Endothelial cell of umbilical vein (primary cell): ENCODE measurements at regions not wholly inside any gene's neighbourhood (a gene's known extent, or its start where the extent isn't known, plus 50 kb on each side); places are given as distances from the start of the nearest gene placed in this dataset.

ENCODE experiments used
- BruUV-seq: library from RNA; stranded (reverse); fragments of 400-500 nt; replicated peaks from 2 replicates; lab custom pipeline; 2021; lab: Mats Ljungman, UMichigan
- CTCF ChIA-PET: fragments of 300-600, 350-600 bp; sonication (Branson Sonifier 250); formaldehyde crosslinking; loops from one replicate; lab custom pipeline; 2021; ENCODE audit warnings: antibody characterized with exemption, inconsistent platforms; lab: Charles Lee
- POLR2A ChIA-PET: fragments of 300-600, 350-600 bp; sonication (Branson Sonifier 250); formaldehyde crosslinking; loops from one replicate; lab custom pipeline; 2021; ENCODE audit warnings: antibody characterized with exemption, inconsistent platforms; lab: Charles Lee
- DNase-seq: peaks from one replicate; pipeline ENCODE4 v3.0.0-alpha.2; 2011; ENCODE audit warnings: low read depth, low spot score
- FAIRE-seq: peaks from 2 replicates; lab custom pipeline; 2011; peaks lifted over from hg19 to GRCh38; lab: Jason Lieb, UNC
- H2AFZ ChIP-seq: 2 replicates; pipeline ENCODE4 v1.6.0; 2012; ENCODE audit warnings: low read depth, low read length, control low read depth, inconsistent platforms
- H3K27ac ChIP-seq: 2 replicates; pipeline ENCODE4 v1.5.1; 2011; ENCODE audit warnings: low read depth, mild to moderate bottlenecking, control low read depth, low read length, moderate library complexity; ENCODE audit not compliant: insufficient read depth
- H3K27me3 ChIP-seq, 2 experiments: 2 replicates each; pipeline versions ENCODE4 v1.6.0 to v1.6.1; 2011; ENCODE audit warnings: low read length in 2 of 2, mixed read lengths in 1 of 2; ENCODE audit not compliant: control insufficient read depth in 2 of 2, insufficient read depth in 2 of 2
- H3K36me3 ChIP-seq, 2 experiments: 2 replicates in 1 of 2; 3 replicates in 1 of 2; pipeline ENCODE4 v1.5.1; 2011; ENCODE audit warnings: low read length in 2 of 2, mild to moderate bottlenecking in 1 of 2, moderate library complexity in 1 of 2; ENCODE audit not compliant: control insufficient read depth in 2 of 2, insufficient read depth in 2 of 2; ENCODE audit errors: extremely low read depth in 1 of 2
- H3K4me1 ChIP-seq: 3 replicates; pipeline ENCODE4 v1.5.1; 2011; ENCODE audit warnings: mild to moderate bottlenecking, low read length; ENCODE audit not compliant: control insufficient read depth, insufficient read depth; ENCODE audit errors: extremely low read depth
- H3K4me2 ChIP-seq: 2 replicates; pipeline ENCODE4 v1.6.1; 2011; ENCODE audit warnings: low read length, control low read depth, mixed read lengths; ENCODE audit not compliant: insufficient read depth
- H3K4me3 ChIP-seq, 3 experiments: fragments of 200-600 bp in 1 of 3; sonication (generic), shearing (Covaris generic) in 1 of 3; replicated peaks in 1 of 3; 2 replicates each; pipeline ENCODE4 v1.5.1; 2011 to 2016; ENCODE audit warnings: control low read depth in 3 of 3, low read length in 3 of 3, mild to moderate bottlenecking in 2 of 3, inconsistent platforms in 1 of 3, low read depth in 1 of 3, moderate library complexity in 1 of 3; ENCODE audit not compliant: insufficient read depth in 1 of 3
- H3K79me2 ChIP-seq: 2 replicates; pipeline ENCODE4 v1.6.0; 2012; ENCODE audit warnings: low read length, inconsistent platforms; ENCODE audit not compliant: control insufficient read depth, insufficient read depth
- H3K9ac ChIP-seq: replicated peaks from 2 replicates; pipeline ENCODE3; 2011; ENCODE audit warnings: low read length, control low read depth; ENCODE audit not compliant: insufficient read depth; ENCODE audit errors: extremely low read depth
- H3K9me1 ChIP-seq: replicated peaks from 3 replicates; pipeline ENCODE4 v1.6.0; 2011; ENCODE audit warnings: mild to moderate bottlenecking, low read length; ENCODE audit not compliant: control insufficient read depth, insufficient read depth; ENCODE audit errors: extremely low read depth
- H3K9me3 ChIP-seq: replicated peaks from 2 replicates; pipeline ENCODE4 v1.5.1; 2012; ENCODE audit warnings: low read length, inconsistent platforms; ENCODE audit not compliant: control insufficient read depth, insufficient read depth
- H4K20me1 ChIP-seq: replicated peaks from 2 replicates; pipeline ENCODE3; 2011; ENCODE audit warnings: mild to moderate bottlenecking, low read length; ENCODE audit not compliant: control insufficient read depth, insufficient read depth; ENCODE audit errors: extremely low read depth
- CTCF ChIP-seq, 2 donors: IDR thresholded peaks; 1 replicate in 1 of 2; 2 replicates in 1 of 2; pipeline ENCODE4 v1.5.1; 2011; ENCODE audit warnings: low read length in 2 of 2, mild to moderate bottlenecking in 2 of 2, moderate library complexity in 2 of 2, control low read depth in 1 of 2, inconsistent platforms in 1 of 2, low read depth in 1 of 2; ENCODE audit not compliant: insufficient read depth in 1 of 2; ENCODE audit errors: extremely low read depth in 1 of 2
- EZH2 ChIP-seq: IDR thresholded peaks from 2 replicates; pipeline ENCODE4 v1.6.1; 2012; ENCODE audit warnings: borderline replicate concordance, low read depth, mild to moderate bottlenecking, moderate library complexity, low read length, inconsistent platforms; ENCODE audit not compliant: severe bottlenecking
- FOS ChIP-seq: IDR thresholded peaks from 2 replicates; pipeline ENCODE4 v1.6.1; 2011; ENCODE audit warnings: mild to moderate bottlenecking, low read length, moderate library complexity, borderline replicate concordance; ENCODE audit not compliant: insufficient read depth
- GATA2 ChIP-seq: IDR thresholded peaks from 2 replicates; pipeline ENCODE4 v1.7.0; 2011; ENCODE audit warnings: low read depth, mild to moderate bottlenecking, moderate library complexity, mixed read lengths, low read length; ENCODE audit not compliant: insufficient read length, insufficient read depth
- JUN ChIP-seq: IDR thresholded peaks from 2 replicates; pipeline ENCODE4 v1.6.1; 2011; ENCODE audit warnings: borderline replicate concordance, low read depth; ENCODE audit not compliant: insufficient read length, insufficient read depth
- MAX ChIP-seq: IDR thresholded peaks from 2 replicates; pipeline ENCODE4 v1.6.1; 2011; ENCODE audit not compliant: insufficient read depth, insufficient read length
- MYC ChIP-seq: IDR thresholded peaks from one replicate; pipeline ENCODE4 v1.6.1; 2011; ENCODE audit warnings: mild to moderate bottlenecking, low read depth, low read length
- POLR2A ChIP-seq: IDR thresholded peaks from 2 replicates; pipeline ENCODE4 v1.6.1; 2012; ENCODE audit warnings: low read depth, mild to moderate bottlenecking, control low read depth, low read length
- POLR2AphosphoS5 ChIP-seq: IDR thresholded peaks from 2 replicates; pipeline ENCODE4 v1.6.1; 2012; ENCODE audit warnings: low read depth, mild to moderate bottlenecking, control low read depth, low read length, moderate library complexity; ENCODE audit not compliant: insufficient read depth
- dilution Hi-C: fragments of 300-500 bp; cut with MboI; formaldehyde crosslinking; loops from one replicate; pipeline ENCODE4 v1.15.0; 2019; ENCODE audit warnings: low sequenced_read_pairs; ENCODE audit not compliant: extremely low pct_ligation_motif_present
- intact Hi-C: fragments of 100-400 bp; cut with micrococcal nuclease; formaldehyde crosslinking; loops from one replicate; pipeline ENCODE4 v1.10.0; 2022

- Histone ChIP-seq H3K9me3 (peaks cover 9% of the 10 kb centered on the region), H3K27ac (no peak overlapping the region), H3K4me2 (no peak overlapping the region), H2AFZ (no peak overlapping the region), H3K79me2 (no peaks in the 10 kb centered on the region), H3K27me3 (no peaks in the 10 kb centered on the region), H3K9ac (no peak overlapping the region), H4K20me1 (no peaks in the 10 kb centered on the region), H3K4me3 (no peak overlapping the region), H3K4me1 (no peaks in the 10 kb centered on the region), H3K36me3 (no peaks in the 10 kb centered on the region), H3K9me1 (no peaks in the 10 kb centered on the region)
- CTCF ChIA-PET, result no interaction called here
- intact Hi-C loops, result no loop called here
- DNase-seq (no peak), FAIRE-seq (no peak)
- no TSS peak for BruUV-seq
- TF ChIP-seq MYC (no peak), MAX (no peak), POLR2A (no peak), JUN (no peak), EZH2 (no peak), POLR2AphosphoS5 (no peak), FOS (no peak), GATA2 (no peak), CTCF (IDR thresholded peaks at IDR 0.05; ENCODE audit: extremely low read depth in 1 of 2, insufficient read depth in 1 of 2, low read depth in 1 of 2, low read length in 2 of 2) (no peak)
- dilution Hi-C loops, result no loop called here
- POLR2A ChIA-PET, result no interaction called here
Measured at GRCh38 chr13:112005925-112006324, 61.0 kb upstream of the SOX1 start.
